CD4-positive, alpha-beta memory T cell (primary cell): ENCODE measurements at regions not wholly inside any gene's neighbourhood (a gene's known extent, or its start where the extent isn't known, plus 50 kb on each side); places are given as distances from the start of the nearest gene placed in this dataset.

Source experiments
- CTCF ChIA-PET: fragments of 350-600 bp; sonication (Branson Sonifier 250); formaldehyde crosslinking; loops from one replicate; lab custom pipeline; 2021; ENCODE audit warnings: inconsistent platforms; ENCODE audit not compliant: partially characterized antibody; lab: Charles Lee
- POLR2A ChIA-PET: fragments of 350-600 bp; sonication (Branson Sonifier 250); formaldehyde crosslinking; loops from one replicate; lab custom pipeline; 2021; ENCODE audit not compliant: partially characterized antibody; lab: Charles Lee
- DNase-seq, 5 donors: peaks; one replicate each; pipeline versions ENCODE4 v3.0.0 to v3.0.0-alpha.2; 2020 to 2022; ENCODE audit warnings: mixed read lengths in 1 of 5
- H3K27ac ChIP-seq: one replicate; pipeline ENCODE4 v1.7.0; 2013; ENCODE audit warnings: low read depth, low read length
- H3K27me3 ChIP-seq: 2 replicates; pipeline ENCODE4 v1.7.0; 2013; ENCODE audit warnings: mild to moderate bottlenecking, low read length, moderate library complexity; ENCODE audit not compliant: insufficient read depth
- H3K36me3 ChIP-seq: 2 replicates; pipeline ENCODE4 v1.7.0; 2013; ENCODE audit warnings: mild to moderate bottlenecking, low read length, moderate library complexity; ENCODE audit not compliant: insufficient read depth
- H3K4me1 ChIP-seq: 2 replicates; pipeline ENCODE4 v1.7.0; 2013; ENCODE audit warnings: mild to moderate bottlenecking, low read length, moderate library complexity; ENCODE audit not compliant: insufficient read depth
- H3K4me3 ChIP-seq, 2 donors: one replicate each; pipeline ENCODE4 v1.7.0; 2013; ENCODE audit warnings: low read length in 2 of 2, mild to moderate bottlenecking in 1 of 2
- H3K9me3 ChIP-seq, 2 donors: one replicate each; pipeline ENCODE4 v1.7.0; 2013; ENCODE audit warnings: low read length in 2 of 2, control low read depth in 1 of 2; ENCODE audit not compliant: control insufficient read depth in 1 of 2
- H3K27ac Mint-ChIP-seq, 7 donors: one replicate each; pipeline ENCODE4 v1.8.0; 2020 to 2021; ENCODE audit warnings: mixed read lengths in 7 of 7, mild to moderate bottlenecking in 6 of 7, inconsistent platforms in 3 of 7, moderate library complexity in 3 of 7
- H3K27me3 Mint-ChIP-seq, 2 donors: one replicate each; pipeline ENCODE4 v1.8.0; 2020 to 2021; ENCODE audit warnings: mixed read lengths in 2 of 2
- H3K36me3 Mint-ChIP-seq, 2 donors: one replicate each; pipeline ENCODE4 v1.8.0; 2020 to 2021; ENCODE audit warnings: mixed read lengths in 2 of 2, inconsistent platforms in 1 of 2, mild to moderate bottlenecking in 1 of 2
- H3K4me1 Mint-ChIP-seq, 4 donors: one replicate each; pipeline ENCODE4 v1.8.0; 2020 to 2021; ENCODE audit warnings: mixed read lengths in 4 of 4, mild to moderate bottlenecking in 1 of 4
- H3K4me3 Mint-ChIP-seq, 8 donors: one replicate each; pipeline ENCODE4 v1.8.0; 2020 to 2021; ENCODE audit warnings: mixed read lengths in 8 of 8, mild to moderate bottlenecking in 7 of 8, moderate library complexity in 6 of 8, inconsistent platforms in 3 of 8
- H3K9me3 Mint-ChIP-seq, 8 donors: one replicate each; pipeline ENCODE4 v1.8.0; 2020 to 2021; ENCODE audit warnings: mixed read lengths in 8 of 8, mild to moderate bottlenecking in 5 of 8, inconsistent platforms in 3 of 8, moderate library complexity in 1 of 8
- intact Hi-C: fragments of 100-400 bp; cut with micrococcal nuclease; formaldehyde crosslinking; loops from one replicate; pipeline ENCODE4 v1.15.1; 2023

- CTCF ChIA-PET = no interaction called here
- no peak for DNase-seq
These were observed 1088.9 kb upstream of the GYPC start for GRCh38 chr2:125567100-125567499.

GRCh38 chr2:125572660-125573059 lies 1083.3 kb upstream of the GYPC start:
- intact Hi-C loops = no loop called here
- Histone ChIP-seq H3K4me3 (no peak overlapping the region), H3K27ac (no peak overlapping the region), H3K4me1 (no peaks in the 10 kb centered on the region), H3K36me3 (no peaks in the 10 kb centered on the region), H3K27me3 (no peaks in the 10 kb centered on the region), H3K9me3 (no peaks in the 10 kb centered on the region)
- peaks cover 0 to 13% (median 4%) of the 10 kb centered on the region in 8 donors for H3K9me3 Mint-ChIP-seq
- no peaks in the 10 kb centered on the region for H3K4me1 Mint-ChIP-seq
- no peak overlapping the region for H3K4me3 Mint-ChIP-seq
- H3K27ac Mint-ChIP-seq = no peak overlapping the region
- CTCF ChIA-PET = no interaction called here
- POLR2A ChIA-PET = no interaction called here
- H3K36me3 Mint-ChIP-seq = no peaks in the 10 kb centered on the region
- H3K27me3 Mint-ChIP-seq = no peaks in the 10 kb centered on the region
- no peak for DNase-seq

More at GRCh38 chr2:125567100-125567499, 1088.9 kb upstream of the GYPC start:
- Histone ChIP-seq H3K27me3 (no peaks in the 10 kb centered on the region), H3K9me3 (no peaks in the 10 kb centered on the region), H3K36me3 (no peaks in the 10 kb centered on the region), H3K4me1 (no peaks in the 10 kb centered on the region), H3K4me3 (no peak overlapping the region), H3K27ac (no peak overlapping the region)
- H3K4me1 Mint-ChIP-seq = no peaks in the 10 kb centered on the region
- H3K36me3 Mint-ChIP-seq = no peaks in the 10 kb centered on the region
- no peaks in the 10 kb centered on the region for H3K27me3 Mint-ChIP-seq
- intact Hi-C loops = no loop called here
- H3K4me3 Mint-ChIP-seq = no peak overlapping the region
- H3K27ac Mint-ChIP-seq = no peak overlapping the region
- peaks cover 0 to 14% (median 6%) of the 10 kb centered on the region in 8 donors for H3K9me3 Mint-ChIP-seq
- POLR2A ChIA-PET = no interaction called here

DNA sequence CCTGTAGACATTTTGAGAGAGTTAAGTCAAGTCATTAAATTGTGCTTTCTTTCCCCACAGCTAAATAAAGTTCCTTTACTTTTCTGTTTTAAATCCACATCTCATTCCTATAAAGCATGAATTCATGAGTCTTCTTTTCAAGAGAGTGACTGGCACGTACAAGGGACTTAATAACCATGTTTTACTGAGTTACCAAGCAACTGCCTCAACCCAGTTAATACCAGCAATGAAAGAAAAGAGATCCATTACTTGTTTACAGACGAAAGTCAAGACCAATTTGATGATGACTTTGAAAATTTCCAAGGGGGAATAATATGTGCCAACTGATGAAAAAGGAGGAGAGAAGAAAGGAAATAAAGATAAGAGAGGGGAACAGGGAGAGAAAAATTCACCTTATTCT lies 1082.5 kb upstream of the GYPC start:
- Mint-ChIP-seq H3K4me3 (no peak overlapping the region), H3K9me3 (peaks cover 0 to 13% (median 3%) of the 10 kb centered on the region in 8 donors), H3K36me3 (no peaks in the 10 kb centered on the region), H3K27me3 (no peaks in the 10 kb centered on the region), H3K27ac (no peak overlapping the region), H3K4me1 (no peaks in the 10 kb centered on the region)
- no peak overlapping the region for H3K4me3 ChIP-seq
- no peak for DNase-seq
- no peaks in the 10 kb centered on the region for H3K36me3 ChIP-seq
- CTCF ChIA-PET = no interaction called here
- POLR2A ChIA-PET = no interaction called here
- intact Hi-C loops = no loop called here
- no peaks in the 10 kb centered on the region for H3K4me1 ChIP-seq
- H3K9me3 ChIP-seq = no peaks in the 10 kb centered on the region
- no peak overlapping the region for H3K27ac ChIP-seq
- H3K27me3 ChIP-seq = no peaks in the 10 kb centered on the region

GRCh38 chr2:125576558-125576957 lies 1079.4 kb upstream of the GYPC start:
- DNase-seq = no peak
- no peaks in the 10 kb centered on the region for H3K27me3 ChIP-seq
- H3K4me1 ChIP-seq = no peaks in the 10 kb centered on the region
- no peaks in the 10 kb centered on the region for H3K36me3 Mint-ChIP-seq
- H3K27ac Mint-ChIP-seq = peak overlapping the region in 1 of 7 donors; percentile 5
- H3K9me3 Mint-ChIP-seq = peaks cover 0 to 10% (median 1%) of the 10 kb centered on the region in 8 donors
- ChIA-PET CTCF (no interaction called here), POLR2A (no interaction called here)
- H3K9me3 ChIP-seq = no peaks in the 10 kb centered on the region
- no peaks in the 10 kb centered on the region for H3K4me1 Mint-ChIP-seq
- no peak overlapping the region for H3K4me3 Mint-ChIP-seq
- H3K27me3 Mint-ChIP-seq = no peaks in the 10 kb centered on the region
- H3K27ac ChIP-seq = no peak overlapping the region
- H3K36me3 ChIP-seq = no peaks in the 10 kb centered on the region
- no peak overlapping the region for H3K4me3 ChIP-seq
- intact Hi-C loops = no loop called here

DNA sequence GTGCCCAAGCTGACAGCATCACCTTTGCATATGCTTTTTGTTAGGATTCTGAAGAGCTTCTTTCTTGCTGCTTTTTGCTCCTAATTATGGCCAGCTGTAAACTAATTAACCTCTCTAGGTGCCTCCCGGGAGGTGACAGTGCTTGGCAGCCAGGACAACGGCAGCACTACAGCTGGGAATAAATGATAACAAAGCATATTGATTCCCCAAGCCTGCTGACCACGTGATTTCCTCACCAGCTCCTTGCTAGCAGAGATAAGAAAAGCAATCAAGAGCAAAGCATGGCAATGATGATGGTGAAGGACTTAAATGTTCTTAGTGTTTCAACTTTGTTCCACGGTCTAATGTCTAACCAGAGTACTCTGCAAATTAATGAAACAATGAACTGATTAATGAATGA lies 1074.4 kb upstream of the GYPC start:
- CTCF ChIA-PET = no interaction called here
- H3K4me3 ChIP-seq = no peak overlapping the region
- no peak for DNase-seq
- intact Hi-C loops = no loop called here
- H3K4me1 Mint-ChIP-seq = no peaks in the 10 kb centered on the region
- peaks cover 0 to 6% (median 2%) of the 10 kb centered on the region in 8 donors for H3K9me3 Mint-ChIP-seq
- H3K36me3 ChIP-seq = no peaks in the 10 kb centered on the region
- H3K27me3 ChIP-seq = no peaks in the 10 kb centered on the region
- H3K4me3 Mint-ChIP-seq = no peak overlapping the region
- H3K4me1 ChIP-seq = no peaks in the 10 kb centered on the region
- POLR2A ChIA-PET = no interaction called here
- H3K9me3 ChIP-seq = no peaks in the 10 kb centered on the region
- H3K36me3 Mint-ChIP-seq = no peaks in the 10 kb centered on the region
- no peak overlapping the region for H3K27ac ChIP-seq
- no peak overlapping the region for H3K27ac Mint-ChIP-seq
- H3K27me3 Mint-ChIP-seq = no peaks in the 10 kb centered on the region

DNA sequence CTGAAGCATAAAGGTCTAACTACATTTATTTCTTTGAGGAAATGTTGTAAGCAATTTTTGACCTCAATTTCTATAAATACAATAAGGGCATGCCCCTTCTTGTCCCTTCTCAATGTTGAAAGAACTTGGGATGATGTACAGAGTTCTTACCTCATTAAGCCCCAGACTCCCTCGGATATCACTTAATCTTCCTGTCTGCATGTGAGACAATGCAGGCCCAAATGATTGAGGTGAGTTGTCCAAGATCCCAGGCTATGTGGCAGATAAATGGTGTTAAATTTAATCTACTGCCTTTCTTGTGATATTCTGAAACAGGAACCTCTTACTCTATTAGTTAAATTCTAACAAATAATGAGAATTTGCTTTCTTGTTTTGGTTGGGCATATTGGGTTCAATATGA lies 1073.4 kb upstream of the GYPC start:
- H3K27ac ChIP-seq = no peak overlapping the region
- no peaks in the 10 kb centered on the region for H3K27me3 Mint-ChIP-seq
- DNase-seq = no peak
- POLR2A ChIA-PET = no interaction called here
- no peaks in the 10 kb centered on the region for H3K27me3 ChIP-seq
- H3K36me3 ChIP-seq = no peaks in the 10 kb centered on the region
- no peaks in the 10 kb centered on the region for H3K4me1 Mint-ChIP-seq
- H3K4me3 Mint-ChIP-seq = no peak overlapping the region
- CTCF ChIA-PET = no interaction called here
- no peaks in the 10 kb centered on the region for H3K4me1 ChIP-seq
- no peak overlapping the region for H3K27ac Mint-ChIP-seq
- H3K36me3 Mint-ChIP-seq = no peaks in the 10 kb centered on the region
- no peak overlapping the region for H3K4me3 ChIP-seq
- no peaks in the 10 kb centered on the region for H3K9me3 ChIP-seq
- peaks cover 0 to 4% (median 2%) of the 10 kb centered on the region in 8 donors for H3K9me3 Mint-ChIP-seq
- intact Hi-C loops = no loop called here

- Histone ChIP-seq H3K9me3 (no peaks in the 10 kb centered on the region), H3K4me1 (no peaks in the 10 kb centered on the region), H3K27me3 (no peaks in the 10 kb centered on the region), H3K27ac (no peak overlapping the region), H3K4me3 (no peak overlapping the region), H3K36me3 (no peaks in the 10 kb centered on the region)
- Mint-ChIP-seq H3K27me3 (no peaks in the 10 kb centered on the region), H3K9me3 (peaks cover 0 to 8% (median 3%) of the 10 kb centered on the region in 8 donors), H3K4me1 (no peaks in the 10 kb centered on the region), H3K27ac (no peak overlapping the region), H3K4me3 (no peak overlapping the region), H3K36me3 (no peaks in the 10 kb centered on the region)
- intact Hi-C loops = no loop called here
- ChIA-PET POLR2A (no interaction called here), CTCF (no interaction called here)
- no peak for DNase-seq
These were observed 1071.2 kb upstream of the GYPC start for GRCh38 chr2:125584732-125585131.

- CTCF ChIA-PET = no interaction called here
- Mint-ChIP-seq H3K36me3 (no peaks in the 10 kb centered on the region), H3K27ac (no peak overlapping the region), H3K4me1 (no peaks in the 10 kb centered on the region), H3K4me3 (no peak overlapping the region), H3K9me3 (peaks cover 0 to 17% (median 7%) of the 10 kb centered on the region in 8 donors), H3K27me3 (no peaks in the 10 kb centered on the region)
- no peak overlapping the region for H3K27ac ChIP-seq
- POLR2A ChIA-PET = no interaction called here
- H3K9me3 ChIP-seq = no peaks in the 10 kb centered on the region
- H3K27me3 ChIP-seq = no peaks in the 10 kb centered on the region
- H3K4me1 ChIP-seq = no peaks in the 10 kb centered on the region
- intact Hi-C loops = no loop called here
- DNase-seq = no peak
- no peaks in the 10 kb centered on the region for H3K36me3 ChIP-seq
- no peak overlapping the region for H3K4me3 ChIP-seq
These were observed 1067.2 kb upstream of the GYPC start for GRCh38 chr2:125588780-125589179.
